ENCODE measurements at regions not wholly inside any gene's neighbourhood (a gene's known extent, or its start where the extent isn't known, plus 50 kb on each side); places are given as distances from the start of the nearest gene placed in this dataset.
A peak's percentile ranks its signal among the peaks of the same experiment; 100 is the strongest.

- Histone ChIP-seq H3K4me3 (ENCODE audit: extremely low read depth in 1 of 4, insufficient read depth in 2 of 4, low read depth in 3 of 4, low read length in 4 of 4) (no peak overlapping the region), H3K27me3 (replicated peaks in 1 of 4; ENCODE audit: control insufficient read depth in 3 of 4, extremely low read depth in 1 of 4, insufficient read depth in 3 of 4, low read length in 3 of 4) (no peaks in the 10 kb centered on the region), H3K4me1 (replicated peaks in 1 of 4; ENCODE audit: control insufficient read depth in 3 of 4, insufficient read depth in 4 of 4, low read length in 3 of 4) (0 out of 7 replicates have a peak, but pooled peaks cover 0 to 2% (median 0%) of the 10 kb centered on the region in 4 experiments), H2BK120ac (replicated peaks; ENCODE audit: low read depth, low read length) (no peak overlapping the region), H3K4me2 (ENCODE audit: insufficient read depth in 1 of 2, low read depth in 2 of 2, low read length in 2 of 2) (no peak overlapping the region), H4K20me1 (replicated peaks in 1 of 2; ENCODE audit: control insufficient read depth in 1 of 2, insufficient read depth in 2 of 2, low read length in 2 of 2) (no peaks in the 10 kb centered on the region), H3K18ac (ENCODE audit: extremely low read depth, low read length) (no peak overlapping the region), H4K91ac (replicated peaks; ENCODE audit: insufficient read length, low read length) (no peak overlapping the region), H3K14ac (ENCODE audit: insufficient read length) (no peak overlapping the region), H4K8ac (ENCODE audit: extremely low read depth, insufficient read depth, low read length) (no peak overlapping the region), H3K23me2 (ENCODE audit: low read depth, low read length) (no peaks in the 10 kb centered on the region), H3K4ac (replicated peaks; ENCODE audit: insufficient read length, low read depth, low read length) (no peak overlapping the region), H2BK15ac (ENCODE audit: low read length) (no peak overlapping the region), H3K36me3 (ENCODE audit: control insufficient read depth in 2 of 4, insufficient read depth in 4 of 4, low read length in 3 of 4) (no peaks in the 10 kb centered on the region), H2AK5ac (ENCODE audit: low read depth, low read length) (no peak overlapping the region), H3K23ac (ENCODE audit: insufficient read length) (no peak overlapping the region), H3K27ac (ENCODE audit: low read depth, low read length) (no peak overlapping the region), H3K9me3 (ENCODE audit: insufficient read depth in 2 of 2, low read depth in 1 of 2, low read length in 1 of 2) (no peaks in the 10 kb centered on the region), H2BK12ac (ENCODE audit: low read depth, low read length) (no peak overlapping the region), H2AFZ (ENCODE audit: low read length) (peak overlapping the region; percentile 40; the same call in 1 of the 2 replicates), H3K9ac (replicated peaks in 1 of 4; ENCODE audit: extremely low read depth in 1 of 4, low read depth in 3 of 4, low read length in 3 of 4) (no peak overlapping the region), H2BK20ac (ENCODE audit: low read length) (no peak overlapping the region), H2BK5ac (ENCODE audit: low read depth, low read length) (no peak overlapping the region), H3K79me1 (ENCODE audit: low read depth, low read length) (no peaks in the 10 kb centered on the region), H3K56ac (replicated peaks; ENCODE audit: insufficient read length, low read depth, low read length) (no peak overlapping the region), H3K79me2 (ENCODE audit: control insufficient read depth in 1 of 2, insufficient read depth in 2 of 2, low read length in 2 of 2) (no peaks in the 10 kb centered on the region), H4K5ac (ENCODE audit: insufficient read length, low read depth, low read length) (no peak overlapping the region)
- ChIA-PET CTCF (ENCODE audit: partially characterized antibody) (interaction anchor here (0.9 to 2.3 kb wide), 5 partner anchors 9 to 187 kb away, joined by 3 to 17 read pairs (median 5); partner anchors contain the start of gene PROKR2), POLR2A (ENCODE audit: partially characterized antibody) (interaction anchor here (1.2 kb wide), 1 partner anchor 18 kb away, joined by 4 read pairs; no protein-coding TSS in a partner anchor)
- WGBS, 2 experiments (ENCODE audit: extremely low coverage in 1 of 2, insufficient coverage in 1 of 2, insufficient read length in 1 of 2, insufficient replicate concordance in 2 of 2, low coverage in 1 of 2, low lambda C conversion rate in 2 of 2, missing lambda C conversion rate in 1 of 2): 87% methylated on average over 3 of the region's 3 CpGs; no CpG with 5 or more reads in 1 of the 2 experiments
- FAIRE-seq: no peak
- TF ChIP-seq, protein P1, sequence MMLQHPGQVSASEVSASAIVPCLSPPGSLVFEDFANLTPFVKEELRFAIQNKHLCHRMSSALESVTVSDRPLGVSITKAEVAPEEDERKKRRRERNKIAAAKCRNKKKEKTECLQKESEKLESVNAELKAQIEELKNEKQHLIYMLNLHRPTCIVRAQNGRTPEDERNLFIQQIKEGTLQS (IDR thresholded peaks at IDR 0.05; ENCODE audit: insufficient read depth, low read depth, low read length): no peak
- TF ChIP-seq USF2 (IDR thresholded peaks at IDR 0.05; ENCODE audit: low read length) (no peak), RAD21 (IDR thresholded peaks at IDR 0.05 in 1 of 2, conservative IDR thresholded peaks at IDR 0.05 in 1 of 2; ENCODE audit: low read depth in 2 of 2, low read length in 2 of 2) (peak; percentile 9 to 21; a peak in 1 of 4 replicates)
- no peak for DNase-seq (ENCODE audit: low read depth in 1 of 2, low spot score in 2 of 2)
These were observed 76.6 kb upstream of the PROKR2 start for GRCh38 chr20:5393218-5393870.
